Adrenal gland (tissue), 9 donors: ENCODE measurements at regions not wholly inside any gene's neighbourhood (a gene's known extent, or its start where the extent isn't known, plus 50 kb on each side); places are given as distances from the start of the nearest gene placed in this dataset.

Source experiments
- DNase-seq, 7 donors: peaks; one replicate each; pipeline ENCODE4 v3.0.0-alpha.2; 2019 to 2020
- H3K27ac ChIP-seq, 5 donors: fragments of 200-600 bp; sonication (generic) in 4 of 5; 1 replicate in 3 of 5; 2 replicates in 2 of 5; pipeline versions ENCODE4 v1.5.1 to v1.8.0; 2016 to 2020; ENCODE audit warnings: mild to moderate bottlenecking in 1 of 5
- H3K27me3 ChIP-seq: fragments of 200-600 bp; 2 replicates; pipeline ENCODE4 v1.8.0; 2021
- H3K36me3 ChIP-seq, 2 donors: fragments of 200-600 bp; replicated peaks in 1 of 2; 1 replicate in 1 of 2; 2 replicates in 1 of 2; pipeline versions ENCODE4 v1.5.1 to v1.8.0; 2018 to 2022
- H3K4me1 ChIP-seq, 2 donors: fragments of 200-600 bp; replicated peaks in 1 of 2; 1 replicate in 1 of 2; 2 replicates in 1 of 2; pipeline versions ENCODE4 v1.5.1 to v1.8.0; 2018 to 2021
- H3K4me3 ChIP-seq, 4 donors: fragments of 200-600 bp; sonication (generic) in 3 of 4; one replicate each; pipeline ENCODE4 v1.5.1; 2016 to 2018
- H3K9me3 ChIP-seq, 3 donors: fragments of 200-600 bp; sonication (generic) in 1 of 3; replicated peaks in 1 of 3; 1 replicate in 2 of 3; 2 replicates in 1 of 3; pipeline versions ENCODE4 v1.5.1 to v1.8.0; 2016 to 2021
- POLR2A ChIP-seq, 2 donors: fragments of 450-650 bp; IDR thresholded peaks; one replicate each; pipeline ENCODE4 v1.6.1; 2017; ENCODE audit warnings: antibody characterized with exemption in 2 of 2, mild to moderate bottlenecking in 2 of 2, moderate library complexity in 1 of 2
- WGBS, 4 donors: extraction: QIAGEN DNeasy Blood & Tissue Kit in 2 of 4; methylation state at CpG; one replicate each; pipeline versions ENCODE4 v1.1.5 to v1.1.7; 2013 to 2017; 5-methylcytosine and 5-hydroxymethylcytosine counted together
- intact Hi-C, 2 donors: fragments of 100-400 bp; cut with DNase I; formaldehyde crosslinking; loops; one replicate each; pipeline versions ENCODE4 v1.14.1 to v1.15.0; 2022 to 2023
- TF ChIP-seq, protein P1 (sequence below), 6 experiments: fragments of 450-650 bp in 4 of 6; fragments of 200-600 bp in 2 of 6; sonication (generic) in 1 of 6; IDR thresholded peaks; 1 replicate in 5 of 6; 2 replicates in 1 of 6; pipeline versions ENCODE4 v1.5.1 to v1.8.0; 2016 to 2021; ENCODE audit warnings: antibody characterized with exemption in 6 of 6, mild to moderate bottlenecking in 2 of 6, moderate library complexity in 1 of 6
- donor health status: healthy with polysubstance abuse.
- donor health status: Bipolar disorder and iron deficiency.
- donor health status: DM: yes; HTN: yes; CAD: no.
- donor health status: DM: no; HTN: no; CAD: no.
- donor health status: DM: no; HTN: no; CAD: no.

DNA sequence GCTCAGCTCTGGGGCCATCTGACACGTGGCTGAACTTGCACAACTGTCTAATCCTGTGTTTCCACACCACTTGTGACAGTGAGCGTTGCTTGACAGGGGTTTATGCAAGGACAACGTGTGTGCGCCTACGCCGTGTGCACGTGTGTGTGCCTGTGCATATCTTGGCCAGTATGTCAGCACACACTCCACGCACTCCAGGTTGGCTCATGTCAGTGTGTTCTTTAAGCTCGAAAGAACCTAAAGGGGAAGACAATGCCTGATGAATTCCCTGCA is 85.6 kb upstream of the SALL3 start:
- DNase-seq, result no peak
- TF ChIP-seq, protein P1, sequence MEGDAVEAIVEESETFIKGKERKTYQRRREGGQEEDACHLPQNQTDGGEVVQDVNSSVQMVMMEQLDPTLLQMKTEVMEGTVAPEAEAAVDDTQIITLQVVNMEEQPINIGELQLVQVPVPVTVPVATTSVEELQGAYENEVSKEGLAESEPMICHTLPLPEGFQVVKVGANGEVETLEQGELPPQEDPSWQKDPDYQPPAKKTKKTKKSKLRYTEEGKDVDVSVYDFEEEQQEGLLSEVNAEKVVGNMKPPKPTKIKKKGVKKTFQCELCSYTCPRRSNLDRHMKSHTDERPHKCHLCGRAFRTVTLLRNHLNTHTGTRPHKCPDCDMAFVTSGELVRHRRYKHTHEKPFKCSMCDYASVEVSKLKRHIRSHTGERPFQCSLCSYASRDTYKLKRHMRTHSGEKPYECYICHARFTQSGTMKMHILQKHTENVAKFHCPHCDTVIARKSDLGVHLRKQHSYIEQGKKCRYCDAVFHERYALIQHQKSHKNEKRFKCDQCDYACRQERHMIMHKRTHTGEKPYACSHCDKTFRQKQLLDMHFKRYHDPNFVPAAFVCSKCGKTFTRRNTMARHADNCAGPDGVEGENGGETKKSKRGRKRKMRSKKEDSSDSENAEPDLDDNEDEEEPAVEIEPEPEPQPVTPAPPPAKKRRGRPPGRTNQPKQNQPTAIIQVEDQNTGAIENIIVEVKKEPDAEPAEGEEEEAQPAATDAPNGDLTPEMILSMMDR (IDR thresholded peaks at IDR 0.05), result no peak
- no peak for TF ChIP-seq POLR2A (IDR thresholded peaks at IDR 0.05)
- no peak overlapping the region for H3K27ac ChIP-seq

DNA sequence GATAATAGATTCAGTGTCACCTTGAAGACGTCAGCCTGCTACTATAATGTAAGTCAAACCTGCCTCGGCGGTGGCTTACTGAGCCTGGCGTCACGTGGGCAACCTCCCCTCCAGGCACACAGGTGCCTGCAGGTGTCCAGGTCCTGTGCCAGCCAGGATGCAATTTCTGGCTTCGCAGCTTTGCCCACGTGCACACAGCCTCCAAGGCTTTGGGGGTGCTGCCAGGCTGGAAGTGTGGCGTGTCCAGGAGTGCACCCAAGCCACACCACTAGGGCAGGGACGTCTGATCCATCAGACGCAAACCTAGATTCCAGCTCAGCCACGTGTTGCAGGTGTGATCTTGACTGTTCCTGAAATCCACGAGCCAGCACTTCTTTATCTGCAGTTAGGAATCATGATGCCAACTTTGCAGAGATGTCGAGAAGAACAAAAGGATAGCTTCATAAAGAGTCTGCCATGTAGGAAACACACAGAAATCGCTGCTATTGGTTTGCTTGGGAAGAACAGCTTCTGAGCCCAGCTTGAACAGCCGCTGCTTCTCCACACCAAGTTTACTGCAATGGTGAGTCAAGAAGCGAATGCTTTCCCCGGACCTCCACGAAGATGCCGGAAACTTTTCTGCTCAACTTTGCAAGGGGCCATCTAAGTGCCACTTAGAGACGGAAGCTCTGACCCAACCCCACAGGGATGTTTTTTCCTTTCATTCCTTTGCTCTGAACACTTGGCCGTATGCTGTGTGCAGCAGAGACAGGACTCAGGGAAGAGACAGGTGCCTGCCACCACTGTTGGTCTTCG is 84.2 kb upstream of the SALL3 start:
- Histone ChIP-seq H3K36me3 (no peaks in the 10 kb centered on the region), H3K4me1 (no peaks in the 10 kb centered on the region), H3K27me3 (no peaks in the 10 kb centered on the region), H3K9me3 (no peaks in the 10 kb centered on the region), H3K4me3 (no peak overlapping the region), H3K27ac (no peak overlapping the region)
- DNase-seq, result no peak
- TF ChIP-seq, protein P1 (IDR thresholded peaks at IDR 0.05), result no peak
- no peak for TF ChIP-seq POLR2A (IDR thresholded peaks at IDR 0.05)
- 74 to 80% (median 78%) methylated on average over 18 to 22 of the region's 22 CpGs for WGBS, 4 donors
- intact Hi-C loops, result no loop called here

More for the DNA sequence above, 85.6 kb upstream of the SALL3 start:
- intact Hi-C loops, result no loop called here
- H3K9me3 ChIP-seq, result peaks cover 0 to 9% (median 2%) of the 10 kb centered on the region in 3 donors
- H3K4me1 ChIP-seq, result no peaks in the 10 kb centered on the region
- no peak overlapping the region for H3K4me3 ChIP-seq
- 73 to 78% (median 76%) methylated on average over 5 to 9 of the region's 9 CpGs for WGBS, 4 donors
- no peaks in the 10 kb centered on the region for H3K27me3 ChIP-seq
- no peaks in the 10 kb centered on the region for H3K36me3 ChIP-seq

DNA sequence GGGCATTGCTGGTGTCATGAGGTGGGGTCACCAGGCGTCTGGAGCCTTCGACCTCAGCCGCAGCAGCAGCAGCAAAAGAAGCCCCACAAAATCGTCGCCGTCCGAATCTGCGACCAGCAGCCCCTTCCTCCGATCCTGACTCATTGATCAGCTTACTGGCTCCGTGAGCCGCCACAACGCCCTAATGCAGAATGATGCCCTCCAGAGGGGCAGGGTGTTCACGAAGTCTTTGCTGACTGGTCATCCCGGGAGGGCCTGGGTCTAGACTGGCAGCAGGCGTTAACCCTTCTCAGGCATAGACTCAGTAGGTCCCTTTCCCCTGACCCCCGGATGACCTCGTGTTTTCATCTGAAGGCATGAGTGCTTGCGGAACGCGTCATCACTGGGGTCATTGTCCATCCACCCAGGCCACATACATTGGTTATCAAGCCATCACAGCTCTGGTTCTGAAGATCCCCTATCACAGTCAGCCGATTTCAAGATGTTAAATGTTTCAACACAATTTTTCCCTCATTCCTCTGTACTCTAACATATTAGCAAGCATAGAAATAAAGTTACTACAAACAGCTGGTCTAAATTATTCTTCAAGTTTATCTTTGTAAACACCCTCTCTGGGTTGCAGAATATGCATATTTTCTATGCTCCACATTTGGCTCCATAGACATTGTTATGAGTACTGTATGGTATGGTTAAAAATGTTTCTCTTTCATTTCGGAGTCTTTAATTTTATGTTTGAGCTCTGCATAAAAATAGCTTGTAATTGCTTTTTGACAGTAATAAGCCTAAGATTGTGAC is 83.3 kb upstream of the SALL3 start:
- intact Hi-C loops, result no loop called here
- 79 to 87% (median 85%) methylated on average over 22 of the region's 22 CpGs for WGBS, 4 donors
- no peak overlapping the region for H3K4me3 ChIP-seq

DNA sequence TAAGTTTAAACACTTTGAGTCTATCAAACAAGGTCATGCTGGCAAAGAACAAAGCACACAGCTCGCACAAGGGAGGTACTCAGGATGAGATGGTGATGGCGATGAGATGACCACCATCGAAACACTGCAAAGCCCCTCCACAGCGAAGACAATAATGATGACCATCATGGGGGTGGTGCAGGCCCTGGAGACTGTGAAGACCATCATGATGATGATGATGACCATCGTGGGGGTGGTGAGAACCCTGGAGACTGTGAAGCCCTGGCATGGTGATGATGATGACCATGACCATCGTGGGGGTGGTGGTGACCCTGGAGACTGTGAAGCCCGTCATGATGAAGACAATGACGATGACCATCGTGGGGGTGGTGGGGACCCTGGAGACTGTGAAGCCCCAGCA is 81.6 kb upstream of the SALL3 start:
- H3K4me3 ChIP-seq, result no peak overlapping the region
- H3K9me3 ChIP-seq, result no peaks in the 10 kb centered on the region
- no peaks in the 10 kb centered on the region for H3K36me3 ChIP-seq
- 84 to 95% (median 90%) methylated on average over 6 to 9 of the region's 9 CpGs for WGBS, 4 donors
- intact Hi-C loops, result no loop called here
- no peak overlapping the region for H3K27ac ChIP-seq
- no peaks in the 10 kb centered on the region for H3K4me1 ChIP-seq
- TF ChIP-seq, protein P1 (IDR thresholded peaks at IDR 0.05), result no peak
- TF ChIP-seq POLR2A (IDR thresholded peaks at IDR 0.05), result no peak
- H3K27me3 ChIP-seq, result no peaks in the 10 kb centered on the region
- DNase-seq, result no peak

More for the DNA sequence above, 83.3 kb upstream of the SALL3 start:
- Histone ChIP-seq H3K27ac (no peak overlapping the region), H3K9me3 (no peaks in the 10 kb centered on the region), H3K27me3 (no peaks in the 10 kb centered on the region), H3K4me1 (no peaks in the 10 kb centered on the region), H3K36me3 (no peaks in the 10 kb centered on the region)
- TF ChIP-seq POLR2A (IDR thresholded peaks at IDR 0.05), result no peak
- TF ChIP-seq, protein P1 (IDR thresholded peaks at IDR 0.05), result no peak
- no peak for DNase-seq
